Ishikawa (cell line): ENCODE measurements at regions not wholly inside any gene's neighbourhood (a gene's known extent, or its start where the extent isn't known, plus 50 kb on each side); places are given as distances from the start of the nearest gene placed in this dataset.

Source experiments
- CEBPB ChIP-seq: IDR thresholded peaks from 2 replicates; pipeline ENCODE4 v1.6.1; 2012
- CREB1 ChIP-seq: IDR thresholded peaks from 2 replicates; pipeline ENCODE4 v1.6.1; 2012; ENCODE audit warnings: low read depth
- EGR1 ChIP-seq: IDR thresholded peaks from 2 replicates; pipeline ENCODE4 v1.6.1; 2012
- EP300 ChIP-seq: IDR thresholded peaks from 2 replicates; pipeline ENCODE4 v1.6.1; 2012; ENCODE audit warnings: borderline replicate concordance
- FOXM1 ChIP-seq: IDR thresholded peaks from 2 replicates; pipeline ENCODE4 v1.6.1; 2012; ENCODE audit warnings: low read depth, borderline replicate concordance
- MAX ChIP-seq: IDR thresholded peaks from 2 replicates; pipeline ENCODE4 v1.6.1; 2012
- NFIC ChIP-seq: IDR thresholded peaks from 2 replicates; pipeline ENCODE4 v1.6.1; 2012
- RAD21 ChIP-seq: IDR thresholded peaks from 2 replicates; pipeline ENCODE4 v1.6.1; 2012; ENCODE audit warnings: low read depth
- TAF1 ChIP-seq: IDR thresholded peaks from 2 replicates; pipeline ENCODE4 v1.6.1; 2012; ENCODE audit warnings: low read depth, mild to moderate bottlenecking
- TCF12 ChIP-seq: IDR thresholded peaks from 2 replicates; pipeline ENCODE4 v1.6.1; 2012; ENCODE audit warnings: low read depth
- TEAD4 ChIP-seq: IDR thresholded peaks from 2 replicates; pipeline ENCODE4 v1.6.1; 2012
- USF1 ChIP-seq: IDR thresholded peaks from 2 replicates; pipeline ENCODE4 v1.6.1; 2012
- YY1 ChIP-seq: IDR thresholded peaks from 2 replicates; pipeline ENCODE4 v1.6.1; 2012; ENCODE audit warnings: low read depth
- ZBTB7A ChIP-seq: IDR thresholded peaks from 2 replicates; pipeline ENCODE4 v1.6.1; 2012; ENCODE audit warnings: low read depth
- TF ChIP-seq, protein P1 (sequence below): IDR thresholded peaks from 2 replicates; pipeline ENCODE4 v1.6.1; 2012; ENCODE audit warnings: low read depth, mild to moderate bottlenecking

DNA sequence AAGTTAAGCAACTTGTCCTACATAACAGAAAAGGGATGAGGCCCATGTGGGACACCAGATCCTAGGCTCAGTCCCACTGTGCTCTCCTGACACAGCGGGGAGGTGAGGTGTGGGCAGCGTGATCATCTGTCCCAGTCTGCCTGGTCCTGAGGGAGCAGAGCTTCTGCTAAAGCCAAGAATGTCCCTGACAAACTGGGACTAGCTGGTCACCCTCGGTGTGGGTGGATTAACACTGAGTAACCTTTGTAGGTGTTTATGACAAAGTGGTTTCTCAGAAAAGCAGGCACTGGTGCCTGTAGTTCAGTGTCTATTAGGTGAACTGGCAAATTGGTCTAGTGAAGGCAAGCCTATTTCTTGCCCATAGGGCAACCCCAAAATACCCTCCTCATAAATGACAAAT is 127.8 kb upstream of the HABP2 start:
- TF ChIP-seq RAD21 = no peak
- no peak for TF ChIP-seq EGR1
- no peak for TF ChIP-seq CREB1
- TF ChIP-seq CEBPB = no peak
- no peak for TF ChIP-seq FOXM1
- no peak for TF ChIP-seq TAF1
- no peak for TF ChIP-seq YY1

DNA sequence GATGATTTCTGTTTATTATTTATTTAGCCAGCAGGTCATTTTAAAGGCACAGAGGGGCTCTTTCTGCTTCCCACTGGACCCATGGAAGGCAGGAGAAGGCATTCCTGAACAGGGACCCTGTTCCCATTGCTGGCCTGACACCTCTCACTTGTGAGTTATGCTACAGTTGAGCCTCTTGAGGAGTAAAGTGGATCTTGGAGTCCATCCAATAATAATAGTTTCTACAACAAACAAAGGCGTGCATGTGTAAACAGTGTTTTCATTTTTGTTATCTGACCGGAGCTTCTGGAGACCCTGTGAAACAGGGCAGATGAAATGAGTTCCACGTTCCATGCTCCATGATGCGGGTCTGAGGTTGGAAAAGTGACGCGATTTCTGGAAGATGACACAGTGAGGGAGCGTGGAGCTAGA is 127.3 kb upstream of the HABP2 start:
- TF ChIP-seq NFIC = no peak
- TF ChIP-seq MAX = no peak
- no peak for TF ChIP-seq YY1
- TF ChIP-seq TAF1 = no peak
- TF ChIP-seq EGR1 = no peak
- TF ChIP-seq FOXM1 = no peak
- TF ChIP-seq CEBPB = no peak
- no peak for TF ChIP-seq TEAD4
- no peak for TF ChIP-seq ZBTB7A
- TF ChIP-seq EP300 = no peak
- no peak for TF ChIP-seq CREB1
- TF ChIP-seq TCF12 = no peak
- TF ChIP-seq RAD21 = no peak
- TF ChIP-seq USF1 = no peak
- TF ChIP-seq, protein P1, sequence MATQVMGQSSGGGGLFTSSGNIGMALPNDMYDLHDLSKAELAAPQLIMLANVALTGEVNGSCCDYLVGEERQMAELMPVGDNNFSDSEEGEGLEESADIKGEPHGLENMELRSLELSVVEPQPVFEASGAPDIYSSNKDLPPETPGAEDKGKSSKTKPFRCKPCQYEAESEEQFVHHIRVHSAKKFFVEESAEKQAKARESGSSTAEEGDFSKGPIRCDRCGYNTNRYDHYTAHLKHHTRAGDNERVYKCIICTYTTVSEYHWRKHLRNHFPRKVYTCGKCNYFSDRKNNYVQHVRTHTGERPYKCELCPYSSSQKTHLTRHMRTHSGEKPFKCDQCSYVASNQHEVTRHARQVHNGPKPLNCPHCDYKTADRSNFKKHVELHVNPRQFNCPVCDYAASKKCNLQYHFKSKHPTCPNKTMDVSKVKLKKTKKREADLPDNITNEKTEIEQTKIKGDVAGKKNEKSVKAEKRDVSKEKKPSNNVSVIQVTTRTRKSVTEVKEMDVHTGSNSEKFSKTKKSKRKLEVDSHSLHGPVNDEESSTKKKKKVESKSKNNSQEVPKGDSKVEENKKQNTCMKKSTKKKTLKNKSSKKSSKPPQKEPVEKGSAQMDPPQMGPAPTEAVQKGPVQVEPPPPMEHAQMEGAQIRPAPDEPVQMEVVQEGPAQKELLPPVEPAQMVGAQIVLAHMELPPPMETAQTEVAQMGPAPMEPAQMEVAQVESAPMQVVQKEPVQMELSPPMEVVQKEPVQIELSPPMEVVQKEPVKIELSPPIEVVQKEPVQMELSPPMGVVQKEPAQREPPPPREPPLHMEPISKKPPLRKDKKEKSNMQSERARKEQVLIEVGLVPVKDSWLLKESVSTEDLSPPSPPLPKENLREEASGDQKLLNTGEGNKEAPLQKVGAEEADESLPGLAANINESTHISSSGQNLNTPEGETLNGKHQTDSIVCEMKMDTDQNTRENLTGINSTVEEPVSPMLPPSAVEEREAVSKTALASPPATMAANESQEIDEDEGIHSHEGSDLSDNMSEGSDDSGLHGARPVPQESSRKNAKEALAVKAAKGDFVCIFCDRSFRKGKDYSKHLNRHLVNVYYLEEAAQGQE = no peak

GRCh38 chr10:113426181-113426877 is 126.5 kb upstream of the HABP2 start:
- no peak for TF ChIP-seq TEAD4
- TF ChIP-seq USF1 = no peak
- no peak for TF ChIP-seq ZBTB7A
- TF ChIP-seq TAF1 = no peak
- TF ChIP-seq EGR1 = no peak
- TF ChIP-seq NFIC = no peak
- TF ChIP-seq TCF12 = no peak
- TF ChIP-seq EP300 = no peak
- no peak for TF ChIP-seq MAX
- TF ChIP-seq YY1 = no peak
- TF ChIP-seq, protein P1 = no peak
- TF ChIP-seq CEBPB = no peak
- TF ChIP-seq FOXM1 = no peak
- TF ChIP-seq RAD21 = no peak
- no peak for TF ChIP-seq CREB1

DNA sequence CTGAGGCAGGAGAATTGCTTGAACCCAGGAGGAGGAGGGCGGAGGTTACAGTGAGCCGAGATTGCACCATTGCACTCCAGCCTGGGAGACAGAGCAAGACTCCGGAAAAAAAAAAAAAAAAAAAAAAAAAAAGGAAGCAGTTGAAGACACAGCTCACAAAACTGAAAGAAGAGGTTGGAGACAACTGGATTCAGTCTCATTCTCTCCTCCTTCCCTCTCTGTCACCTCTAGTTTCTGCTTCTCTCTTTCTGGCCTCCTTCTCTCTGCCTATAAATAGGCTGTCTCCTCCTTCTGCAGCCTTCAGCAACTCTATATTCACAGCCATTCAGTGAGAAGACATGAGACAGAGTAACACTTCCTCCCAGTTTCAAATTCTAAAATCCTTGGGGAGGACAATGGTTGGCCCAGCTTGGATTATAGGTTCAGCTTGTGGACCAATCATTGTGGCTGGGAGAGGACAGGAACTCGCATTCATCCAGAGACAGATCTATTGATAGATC is 125.6 kb upstream of the HABP2 start:
- TF ChIP-seq TEAD4 (no peak), TCF12 (no peak), EP300 (no peak), CREB1 (no peak), NFIC (no peak), ZBTB7A (no peak), YY1 (no peak), USF1 (no peak), MAX (no peak), FOXM1 (no peak), TAF1 (no peak), RAD21 (no peak), EGR1 (no peak), CEBPB (no peak)
- TF ChIP-seq, protein P1 = no peak
